ENCODE measurements at regions not wholly inside any gene's neighbourhood (a gene's known extent, or its start where the extent isn't known, plus 50 kb on each side); places are given as distances from the start of the nearest gene placed in this dataset.

GRCh38 chr5:56369361-56369811 is 136.3 kb upstream of the ANKRD55 start:
- no peak for TF ChIP-seq EZH2 (IDR thresholded peaks at IDR 0.05; ENCODE audit: low read length)
- Histone ChIP-seq H3K36me3 (ENCODE audit: control insufficient read depth in 2 of 2, extremely low read depth in 1 of 2, insufficient read depth in 2 of 2, low read length in 2 of 2) (no peaks in the 10 kb centered on the region), H3K9me1 (ENCODE audit: control insufficient read depth, extremely low read depth, insufficient read depth, low read length) (no peaks in the 10 kb centered on the region), H3K27ac (ENCODE audit: control insufficient read depth, insufficient read depth, low read length) (no peak overlapping the region), H3K79me2 (ENCODE audit: control insufficient read depth, insufficient read depth, low read length) (no peaks in the 10 kb centered on the region), H2AFZ (ENCODE audit: control insufficient read depth, low read length) (no peak overlapping the region), H3K4me1 (ENCODE audit: control insufficient read depth, extremely low read depth, insufficient read depth, low read length) (no peaks in the 10 kb centered on the region), H4K20me1 (ENCODE audit: control insufficient read depth, extremely low read depth, insufficient read depth, low read length) (no peaks in the 10 kb centered on the region), H3K9ac (ENCODE audit: control insufficient read depth, extremely low read depth, insufficient read depth, low read length) (no peak overlapping the region), H3K27me3 (ENCODE audit: control insufficient read depth, extremely low read depth, insufficient read depth, low read length) (no peaks in the 10 kb centered on the region), H3K4me2 (ENCODE audit: control insufficient read depth, extremely low read depth, insufficient read depth, low read depth, low read length) (no peak overlapping the region), H3K4me3 (ENCODE audit: control insufficient read depth in 2 of 3, extremely low read depth in 1 of 3, insufficient read depth in 2 of 3, low read depth in 1 of 3, low read length in 3 of 3) (no peak overlapping the region), H3K9me3 (ENCODE audit: control insufficient read depth, low read depth, low read length) (no peaks in the 10 kb centered on the region)
- no peak for FAIRE-seq
- dilution Hi-C loops (cut with MboI; ENCODE audit: extremely low pct_ligation_motif_present, low sequenced_read_pairs), result no loop called here
- DNase-seq (ENCODE audit: low read depth, low spot score), result no peak

- no peak overlapping the region for H3K4me2 ChIP-seq (ENCODE audit: control insufficient read depth, extremely low read depth, insufficient read depth, low read depth, low read length)
- no peaks in the 10 kb centered on the region for H3K36me3 ChIP-seq (ENCODE audit: control insufficient read depth in 2 of 2, extremely low read depth in 1 of 2, insufficient read depth in 2 of 2, low read length in 2 of 2)
- H3K9ac ChIP-seq (ENCODE audit: control insufficient read depth, extremely low read depth, insufficient read depth, low read length), result no peak overlapping the region
- no peak for DNase-seq (ENCODE audit: low read depth, low spot score)
- no peak overlapping the region for H3K4me3 ChIP-seq (ENCODE audit: control insufficient read depth in 2 of 3, extremely low read depth in 1 of 3, insufficient read depth in 2 of 3, low read depth in 1 of 3, low read length in 3 of 3)
- TF ChIP-seq CTCF (optimal IDR thresholded peaks at IDR 0.05 in 1 of 3, IDR thresholded peaks at IDR 0.05 in 1 of 3, conservative IDR thresholded peaks at IDR 0.05 in 1 of 3; ENCODE audit: extremely low read depth in 1 of 3, insufficient read depth in 2 of 3, low read length in 3 of 3) (no peak), EZH2 (IDR thresholded peaks at IDR 0.05; ENCODE audit: low read length) (no peak)
- H3K27me3 ChIP-seq (ENCODE audit: control insufficient read depth, extremely low read depth, insufficient read depth, low read length), result no peaks in the 10 kb centered on the region
- no peaks in the 10 kb centered on the region for H3K9me1 ChIP-seq (ENCODE audit: control insufficient read depth, extremely low read depth, insufficient read depth, low read length)
- H3K9me3 ChIP-seq (ENCODE audit: control insufficient read depth, low read depth, low read length), result no peaks in the 10 kb centered on the region
- dilution Hi-C loops (cut with MboI; ENCODE audit: extremely low pct_ligation_motif_present, low sequenced_read_pairs), result no loop called here
- no peaks in the 10 kb centered on the region for H3K4me1 ChIP-seq (ENCODE audit: control insufficient read depth, extremely low read depth, insufficient read depth, low read length)
- H2AFZ ChIP-seq (ENCODE audit: control insufficient read depth, low read length), result no peak overlapping the region
- H3K27ac ChIP-seq (ENCODE audit: control insufficient read depth, insufficient read depth, low read length), result no peak overlapping the region
- FAIRE-seq, result no peak
- H4K20me1 ChIP-seq (ENCODE audit: control insufficient read depth, extremely low read depth, insufficient read depth, low read length), result no peaks in the 10 kb centered on the region
- H3K79me2 ChIP-seq (ENCODE audit: control insufficient read depth, insufficient read depth, low read length), result no peaks in the 10 kb centered on the region
These were observed 134.6 kb upstream of the ANKRD55 start for GRCh38 chr5:56367748-56368147.

- Histone ChIP-seq H3K36me3 (ENCODE audit: control insufficient read depth in 2 of 2, extremely low read depth in 1 of 2, insufficient read depth in 2 of 2, low read length in 2 of 2) (no peaks in the 10 kb centered on the region), H3K9me1 (ENCODE audit: control insufficient read depth, extremely low read depth, insufficient read depth, low read length) (no peaks in the 10 kb centered on the region), H3K27me3 (ENCODE audit: control insufficient read depth, extremely low read depth, insufficient read depth, low read length) (no peaks in the 10 kb centered on the region), H3K4me3 (ENCODE audit: control insufficient read depth in 2 of 3, extremely low read depth in 1 of 3, insufficient read depth in 2 of 3, low read depth in 1 of 3, low read length in 3 of 3) (no peak overlapping the region), H3K4me2 (ENCODE audit: control insufficient read depth, extremely low read depth, insufficient read depth, low read depth, low read length) (no peak overlapping the region), H3K27ac (ENCODE audit: control insufficient read depth, insufficient read depth, low read length) (no peak overlapping the region), H3K4me1 (ENCODE audit: control insufficient read depth, extremely low read depth, insufficient read depth, low read length) (no peaks in the 10 kb centered on the region), H3K79me2 (ENCODE audit: control insufficient read depth, insufficient read depth, low read length) (no peaks in the 10 kb centered on the region), H4K20me1 (ENCODE audit: control insufficient read depth, extremely low read depth, insufficient read depth, low read length) (no peaks in the 10 kb centered on the region), H2AFZ (ENCODE audit: control insufficient read depth, low read length) (no peak overlapping the region), H3K9ac (ENCODE audit: control insufficient read depth, extremely low read depth, insufficient read depth, low read length) (no peak overlapping the region), H3K9me3 (ENCODE audit: control insufficient read depth, low read depth, low read length) (no peaks in the 10 kb centered on the region)
- FAIRE-seq (no peak), DNase-seq (ENCODE audit: low read depth, low spot score) (no peak)
- dilution Hi-C loops (cut with MboI; ENCODE audit: extremely low pct_ligation_motif_present, low sequenced_read_pairs), result no loop called here
- no peak for TF ChIP-seq EZH2 (IDR thresholded peaks at IDR 0.05; ENCODE audit: low read length)
- TF ChIP-seq CTCF (optimal IDR thresholded peaks at IDR 0.05 in 1 of 3, IDR thresholded peaks at IDR 0.05 in 1 of 3, conservative IDR thresholded peaks at IDR 0.05 in 1 of 3; ENCODE audit: extremely low read depth in 1 of 3, insufficient read depth in 2 of 3, low read length in 3 of 3), result no peak
These were observed 133.9 kb upstream of the ANKRD55 start for GRCh38 chr5:56366986-56367385.
